Suppressor macrophage (primary cell): ENCODE measurements at regions not wholly inside any gene's neighbourhood (a gene's known extent, or its start where the extent isn't known, plus 50 kb on each side); places are given as distances from the start of the nearest gene placed in this dataset.
"Not testable (repeated sequence)": the region's sequence is repeated elsewhere in the genome, so short reads cannot be mapped to it uniquely, and the experiment has no call there.

Source experiments
- DNase-seq, 4 experiments: peaks; one replicate each; pipeline ENCODE4 v3.0.0-alpha.2; 2020 to 2022

DNA sequence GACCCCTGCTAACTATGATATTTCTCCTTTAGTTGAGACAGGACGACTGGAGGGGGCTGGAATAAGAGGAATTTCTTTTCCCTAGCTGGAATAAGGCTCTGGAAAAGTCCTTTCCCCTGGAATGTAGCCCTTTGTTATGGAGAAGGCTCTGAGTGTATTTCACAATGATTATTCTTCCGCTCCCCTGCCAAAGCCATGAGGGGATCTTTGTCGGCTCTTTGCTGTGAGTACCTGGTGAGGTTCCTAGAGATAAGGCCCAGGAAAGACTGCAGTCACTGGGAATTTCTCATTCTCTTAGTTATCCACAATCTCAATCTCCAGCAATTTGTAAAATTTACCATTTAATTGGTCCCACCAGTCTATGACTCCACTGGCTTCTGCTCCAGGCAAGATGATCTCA lies 340.2 kb upstream of the HNRNPA3 start:
- DNase-seq, result no peak

DNA sequence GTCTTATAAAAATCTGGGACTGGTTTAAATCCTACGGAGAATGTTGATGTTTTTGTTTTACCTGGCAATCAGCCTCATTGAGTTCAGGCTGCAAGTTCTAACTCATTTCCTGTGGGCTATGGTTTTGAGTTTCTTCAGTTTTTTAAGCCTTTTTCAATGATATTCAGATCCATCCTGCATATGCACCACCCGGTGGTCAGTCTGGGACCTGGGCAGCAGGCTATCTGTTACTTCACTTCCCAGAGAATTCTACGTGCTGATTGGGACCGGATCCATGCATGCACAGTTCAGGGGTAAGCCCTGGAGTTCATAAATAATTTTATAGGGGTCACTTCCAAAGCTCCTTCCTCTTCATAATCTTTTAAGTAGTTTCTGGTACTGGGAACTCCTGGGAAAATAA lies 339.2 kb upstream of the HNRNPA3 start:
- no peak for DNase-seq

DNA sequence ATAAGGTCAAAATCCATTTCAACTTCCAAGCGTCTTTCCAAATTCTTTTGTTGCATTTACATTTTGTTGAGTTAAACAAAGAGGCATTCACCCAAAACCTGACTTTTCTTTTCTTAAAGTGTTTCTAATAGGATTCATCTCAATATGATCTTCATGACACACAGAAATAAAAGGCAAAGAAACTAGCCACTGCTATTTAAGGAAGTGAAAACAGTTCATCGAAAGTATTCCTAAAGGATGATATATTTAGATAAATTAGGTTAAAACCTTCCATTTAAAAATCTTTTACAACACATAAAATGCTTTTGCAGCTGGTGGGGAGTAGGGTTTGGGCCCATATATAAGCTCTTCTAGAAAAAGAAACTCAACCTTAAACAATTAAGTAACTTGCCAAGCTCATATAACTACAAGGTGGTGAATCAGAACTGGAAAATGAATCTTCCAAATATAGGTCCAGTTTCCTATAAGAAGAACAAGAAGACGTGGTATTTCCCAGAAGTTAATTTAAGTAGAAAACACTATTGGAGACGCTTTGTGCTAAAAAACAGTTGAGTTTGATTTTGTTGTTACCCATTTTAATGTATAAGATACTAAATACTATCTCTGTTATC lies 336.0 kb upstream of the HNRNPA3 start:
- DNase-seq, result no peak

DNA sequence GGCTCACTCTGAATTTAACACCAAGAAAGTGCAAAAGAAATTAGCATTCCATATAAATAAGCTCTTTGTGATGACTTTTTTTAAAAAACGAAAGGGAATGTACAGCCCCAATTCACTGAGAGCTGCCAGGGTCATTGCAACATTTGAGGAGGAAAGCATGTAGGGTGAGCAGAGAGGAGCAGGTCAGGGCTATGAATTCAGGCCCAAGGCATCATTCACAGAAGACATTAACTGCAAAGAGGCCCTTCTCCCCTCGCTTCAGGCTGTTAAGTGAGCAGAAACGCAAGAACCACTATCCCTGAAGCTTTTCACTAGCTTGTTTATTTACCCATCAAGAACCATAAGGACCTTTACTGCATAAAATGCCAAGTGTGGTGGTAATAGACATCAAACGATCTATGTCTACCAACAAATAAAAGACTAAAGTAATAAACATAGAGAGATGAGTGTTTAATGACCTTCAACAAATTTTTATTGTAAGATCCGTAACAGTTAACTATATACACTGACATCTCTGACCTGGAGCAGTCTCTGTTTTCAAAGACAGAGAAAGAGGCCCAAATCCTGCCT lies 333.1 kb upstream of the HNRNPA3 start:
- DNase-seq, result no peak

DNA sequence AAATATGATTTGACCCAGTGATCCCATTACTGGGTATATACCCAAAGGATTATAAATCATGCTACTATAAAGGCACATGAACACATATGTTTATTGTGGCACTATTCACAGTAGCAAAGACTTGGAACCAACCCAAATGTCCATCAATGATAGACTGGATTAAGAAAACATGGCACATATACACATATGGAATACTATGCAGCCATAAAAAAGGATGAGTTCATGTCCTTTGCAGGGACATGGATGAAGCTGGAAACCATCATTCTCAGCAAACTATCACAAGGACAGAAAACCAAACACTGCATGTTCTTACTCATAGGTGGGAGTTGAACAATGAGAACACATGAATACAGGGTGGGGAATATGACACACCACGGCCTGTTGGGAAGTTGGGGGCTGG lies 330.5 kb upstream of the HNRNPA3 start:
- DNase-seq, result not testable (repeated sequence)

DNA sequence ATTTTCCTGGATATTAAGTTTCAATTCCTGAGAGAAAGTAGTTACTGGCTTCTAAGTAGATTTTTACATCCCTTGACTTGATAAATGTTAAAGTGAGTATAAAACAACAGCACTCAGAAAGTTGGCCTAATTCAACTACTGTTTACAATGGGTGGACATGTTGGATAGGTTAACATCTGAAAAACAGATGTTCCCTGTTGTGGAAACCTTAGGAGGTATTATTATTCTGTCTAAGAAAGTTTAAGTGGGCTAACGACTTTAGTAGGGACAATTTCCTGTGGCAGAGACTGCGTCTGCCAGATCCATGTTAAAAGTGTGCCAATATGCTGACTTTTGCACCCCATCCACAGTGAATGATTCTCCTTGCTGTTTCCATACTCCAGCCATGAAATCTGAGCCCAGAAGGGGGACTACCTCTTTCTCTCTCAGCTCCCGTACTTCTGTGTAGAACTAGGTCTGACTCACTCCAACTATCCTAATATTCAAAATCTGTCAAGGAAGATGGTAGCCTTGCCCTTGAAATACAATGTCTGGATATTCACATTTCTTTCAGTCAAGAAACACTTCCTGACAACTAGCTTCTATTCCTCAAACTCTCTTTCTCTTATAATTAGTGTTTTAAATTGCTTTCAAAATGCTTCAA lies 327.5 kb upstream of the HNRNPA3 start:
- DNase-seq, result no peak

DNA sequence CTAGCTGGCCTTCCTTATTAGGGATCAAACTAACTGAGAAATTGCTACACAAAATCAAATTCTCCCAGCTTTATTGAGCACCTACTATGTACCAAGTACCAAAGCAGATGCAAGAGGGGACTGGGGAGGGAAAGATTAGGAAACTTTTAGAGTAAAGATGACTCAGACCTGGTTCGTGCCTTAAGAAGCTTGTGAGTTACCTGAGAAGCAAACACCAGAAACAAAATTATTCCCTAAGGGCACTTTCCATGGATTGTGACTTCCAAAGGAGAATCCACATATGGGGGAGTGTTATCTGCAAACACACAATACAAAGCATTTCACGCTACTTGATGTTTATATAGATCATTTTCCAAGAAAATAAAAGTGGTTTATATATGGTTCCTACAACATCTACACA lies 326.9 kb upstream of the HNRNPA3 start:
- DNase-seq, result no peak

DNA sequence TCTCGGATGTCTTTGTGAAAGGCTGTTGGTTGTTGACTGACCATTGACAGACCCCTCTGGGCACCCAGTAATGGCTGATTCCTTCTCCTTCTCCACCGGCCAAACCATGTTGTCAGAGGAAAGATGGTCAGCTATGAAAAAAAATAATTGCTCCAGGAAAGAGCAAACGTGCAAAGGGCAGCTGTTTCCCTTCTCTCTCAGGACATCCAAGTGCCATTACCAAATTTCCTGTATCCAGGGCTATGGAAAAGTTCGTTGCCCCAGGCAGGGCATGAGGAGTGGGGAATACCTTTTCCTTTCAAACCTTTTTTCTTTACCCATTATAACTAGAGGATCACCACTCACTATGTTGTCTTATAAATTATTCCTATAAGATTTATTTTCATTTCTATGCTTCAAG lies 321.5 kb upstream of the HNRNPA3 start:
- no peak for DNase-seq

DNA sequence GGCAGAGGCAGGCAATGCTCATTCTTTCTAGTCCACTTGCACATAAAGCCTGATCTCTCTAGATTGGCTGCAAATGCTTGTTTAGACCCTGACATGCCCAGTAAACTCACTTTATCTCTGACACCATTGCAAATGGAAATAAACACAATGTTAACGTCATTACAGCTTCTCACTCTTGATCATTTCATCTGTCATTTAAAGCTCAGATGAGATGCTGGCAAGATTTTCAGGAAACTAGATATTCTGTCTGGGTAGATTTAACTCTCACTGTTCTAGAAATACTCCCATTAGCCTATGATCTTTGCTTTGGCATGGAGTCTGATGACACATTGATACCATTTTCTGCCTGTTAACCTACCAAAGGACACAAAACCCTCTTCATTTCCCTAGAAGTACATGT lies 320.7 kb upstream of the HNRNPA3 start:
- no peak for DNase-seq

DNA sequence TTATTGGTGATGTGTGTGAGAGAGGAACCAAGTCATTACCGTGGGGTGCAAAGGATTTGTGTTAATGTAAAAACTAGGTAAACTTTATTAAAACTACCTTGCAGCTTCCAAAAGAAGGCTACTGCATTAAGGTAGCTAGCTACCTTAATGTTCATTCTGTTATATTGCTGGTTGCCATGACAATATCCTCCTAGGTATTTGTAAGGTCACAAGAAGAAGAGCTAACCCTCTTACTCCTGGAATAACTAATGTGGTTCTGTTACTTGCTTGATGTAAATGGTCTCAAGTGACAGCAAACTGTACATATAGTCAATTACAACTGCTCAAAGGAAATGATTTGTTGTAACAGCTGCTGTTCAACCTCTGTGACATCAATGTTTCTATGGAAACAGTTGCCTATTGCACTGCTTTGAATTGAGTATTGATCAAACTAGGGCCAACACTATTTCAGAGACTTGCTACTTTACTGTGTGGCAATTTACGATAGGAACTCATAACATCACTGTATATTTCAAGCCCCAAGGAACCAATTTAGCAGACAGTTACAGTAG lies 319.8 kb upstream of the HNRNPA3 start:
- DNase-seq, result no peak

DNA sequence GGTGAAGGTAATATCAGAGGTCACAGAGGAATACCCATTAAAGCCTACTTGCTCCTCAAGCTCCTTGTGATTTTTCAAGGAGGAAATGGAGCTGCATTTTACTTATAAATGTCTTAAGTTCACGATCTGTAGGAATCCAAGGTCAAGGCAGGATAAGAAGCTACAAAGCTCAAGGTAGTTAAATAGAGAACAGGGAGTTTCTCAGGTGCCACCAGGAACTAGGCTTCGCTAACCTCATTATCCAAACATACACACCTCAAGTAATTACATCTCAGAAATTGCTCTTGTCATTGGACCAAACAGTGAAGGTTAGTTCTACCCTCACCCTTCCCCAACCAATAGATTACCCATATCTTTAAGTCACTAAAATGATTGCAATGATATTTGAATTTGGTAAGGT lies 317.4 kb upstream of the HNRNPA3 start:
- DNase-seq, result no peak

DNA sequence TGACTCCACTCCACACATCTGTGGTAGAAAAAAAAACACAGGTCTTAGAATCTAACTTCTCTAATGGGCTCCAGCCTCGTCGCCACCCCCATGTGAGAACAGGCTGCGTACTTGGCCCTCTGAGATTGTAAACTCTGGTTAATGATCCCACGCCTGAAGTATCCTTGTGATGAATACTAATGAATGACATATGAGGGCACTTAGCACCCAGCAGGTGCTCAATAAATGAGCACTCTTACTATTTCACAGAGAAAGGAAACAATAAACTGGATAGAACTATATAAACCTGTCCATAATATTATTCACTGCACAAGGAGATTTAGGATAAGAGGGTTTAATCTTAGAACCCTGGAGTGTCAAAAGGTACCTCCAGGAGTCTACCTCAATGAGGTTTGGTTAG lies 310.1 kb upstream of the HNRNPA3 start:
- DNase-seq, result no peak

DNA sequence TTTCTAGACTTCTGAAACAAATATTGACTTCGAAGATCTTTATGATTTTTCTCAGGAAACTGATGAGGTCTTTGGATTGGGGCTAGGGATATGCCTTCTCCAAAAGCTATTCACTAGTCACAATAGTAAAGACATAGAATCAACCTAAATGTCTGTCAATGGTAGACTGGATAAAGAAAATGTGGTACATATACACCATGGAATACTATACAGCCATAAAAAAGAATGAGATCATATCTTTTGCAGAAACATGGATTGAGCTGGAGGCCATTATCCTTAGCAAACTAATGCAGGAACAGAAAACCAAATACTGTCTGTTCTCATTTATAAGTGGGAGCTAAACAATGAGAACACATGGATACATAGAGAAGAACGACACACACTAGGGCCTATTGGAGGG lies 308.5 kb upstream of the HNRNPA3 start:
- not testable (repeated sequence) for DNase-seq

DNA sequence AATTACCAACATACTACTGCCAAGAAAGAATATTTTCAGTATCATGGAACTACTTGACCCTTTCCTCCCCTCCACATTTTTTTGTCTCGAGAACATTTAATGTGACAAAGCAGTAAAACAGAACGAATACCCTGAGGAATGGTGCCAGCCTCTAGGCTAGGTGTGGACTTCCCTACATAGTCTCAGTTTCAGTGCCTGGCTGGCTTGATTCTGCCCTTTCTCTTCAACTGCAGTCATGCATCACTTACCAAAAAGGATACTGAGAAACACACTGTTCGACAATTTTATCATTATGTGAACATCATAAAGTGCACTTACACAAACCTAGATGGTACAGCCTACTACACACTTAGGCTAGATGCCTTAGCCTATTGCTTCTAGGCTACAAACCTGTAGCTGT lies 305.3 kb upstream of the HNRNPA3 start:
- DNase-seq, result no peak

DNA sequence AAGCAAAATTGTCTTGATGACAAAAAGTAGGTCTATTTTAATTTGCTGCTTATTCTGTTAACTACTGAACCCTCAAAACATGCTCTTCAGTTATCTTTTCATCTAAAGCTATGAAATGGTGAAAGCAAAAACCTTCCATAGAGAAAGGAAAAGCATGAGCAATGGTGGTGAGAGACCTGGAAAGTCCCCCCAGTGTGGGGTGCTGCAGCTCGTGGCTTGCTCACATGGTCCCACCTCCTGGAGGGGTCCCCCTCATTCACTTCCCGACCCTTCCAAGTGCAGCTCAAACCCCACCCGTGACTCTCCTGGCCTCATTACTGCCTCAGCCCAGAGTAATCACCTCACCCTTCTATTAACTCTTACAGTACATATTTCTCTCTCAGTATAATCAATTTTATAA lies 301.8 kb upstream of the HNRNPA3 start:
- DNase-seq, result no peak

DNA sequence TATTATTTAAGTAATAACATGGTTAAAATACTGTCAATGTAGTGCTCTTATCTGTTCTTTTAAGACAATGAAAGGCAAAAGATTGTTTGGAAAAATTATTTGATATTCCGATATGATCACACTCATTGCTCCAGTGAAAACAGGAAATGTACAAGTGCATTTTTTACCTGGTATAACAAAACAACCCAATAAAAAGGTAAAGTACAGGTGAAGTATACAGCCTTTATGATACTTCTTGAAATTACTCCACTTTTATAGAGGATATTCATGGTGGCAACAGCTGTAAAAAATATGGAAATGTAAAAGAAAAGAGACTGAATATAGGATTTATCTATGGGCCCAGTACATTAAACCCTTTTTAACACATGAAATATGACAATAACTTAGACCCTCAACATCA lies 298.6 kb upstream of the HNRNPA3 start:
- no peak for DNase-seq

DNA sequence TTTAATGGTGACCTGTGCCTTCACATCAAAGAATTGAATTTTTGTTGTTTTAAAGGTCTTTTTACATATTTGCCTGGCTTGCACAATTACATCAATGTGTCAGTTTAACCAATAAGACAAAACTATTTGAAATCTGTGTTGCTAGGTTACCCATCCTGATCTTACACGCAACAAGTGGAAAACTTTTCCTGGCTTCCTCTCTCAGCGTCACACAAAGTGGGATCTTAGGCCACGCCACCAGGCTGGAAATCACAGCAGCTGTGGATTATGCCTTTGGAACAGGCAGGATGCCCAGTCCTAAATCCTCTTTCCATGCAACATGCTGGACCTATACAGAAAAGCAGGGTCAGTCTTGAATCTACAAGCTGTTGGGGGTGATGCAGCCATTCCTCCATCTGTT lies 298.2 kb upstream of the HNRNPA3 start:
- DNase-seq, result no peak

DNA sequence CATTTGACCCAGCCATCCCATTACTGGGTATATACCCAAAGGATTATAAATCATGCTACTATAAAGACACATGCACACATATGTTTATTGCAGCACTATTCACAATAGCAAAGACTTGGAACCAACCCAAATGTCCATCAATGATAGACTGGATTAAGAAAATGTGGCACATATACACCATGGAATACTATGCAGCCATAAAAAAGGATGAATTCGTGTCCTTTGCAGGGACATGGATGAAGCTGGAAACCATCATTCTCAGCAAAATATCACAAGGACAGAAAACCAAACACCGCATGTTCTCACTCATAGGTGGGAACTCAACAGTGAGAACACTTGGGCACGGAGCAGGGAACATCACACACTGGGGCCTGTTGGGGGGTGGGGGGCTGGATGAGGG lies 290.0 kb upstream of the HNRNPA3 start:
- not testable (repeated sequence) for DNase-seq

DNA sequence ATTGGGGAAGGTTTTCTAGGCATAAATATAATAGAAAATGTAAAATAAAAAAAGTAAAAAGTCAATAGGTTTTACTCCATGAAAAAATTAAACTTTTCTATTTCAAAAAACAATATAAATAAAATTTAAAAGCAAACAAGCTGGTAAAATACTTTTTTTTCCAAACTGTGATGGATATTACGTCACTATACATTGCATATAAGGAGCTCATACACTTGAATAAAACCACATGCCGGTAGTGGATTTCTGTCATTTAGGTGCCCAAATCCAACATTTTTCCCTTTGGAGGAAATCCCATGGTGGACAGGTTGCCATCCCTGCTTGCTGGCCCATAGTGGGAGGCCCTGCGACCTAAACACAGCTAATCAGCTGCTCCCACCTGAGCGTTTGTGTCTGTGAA lies 289.4 kb upstream of the HNRNPA3 start:
- no peak for DNase-seq

DNA sequence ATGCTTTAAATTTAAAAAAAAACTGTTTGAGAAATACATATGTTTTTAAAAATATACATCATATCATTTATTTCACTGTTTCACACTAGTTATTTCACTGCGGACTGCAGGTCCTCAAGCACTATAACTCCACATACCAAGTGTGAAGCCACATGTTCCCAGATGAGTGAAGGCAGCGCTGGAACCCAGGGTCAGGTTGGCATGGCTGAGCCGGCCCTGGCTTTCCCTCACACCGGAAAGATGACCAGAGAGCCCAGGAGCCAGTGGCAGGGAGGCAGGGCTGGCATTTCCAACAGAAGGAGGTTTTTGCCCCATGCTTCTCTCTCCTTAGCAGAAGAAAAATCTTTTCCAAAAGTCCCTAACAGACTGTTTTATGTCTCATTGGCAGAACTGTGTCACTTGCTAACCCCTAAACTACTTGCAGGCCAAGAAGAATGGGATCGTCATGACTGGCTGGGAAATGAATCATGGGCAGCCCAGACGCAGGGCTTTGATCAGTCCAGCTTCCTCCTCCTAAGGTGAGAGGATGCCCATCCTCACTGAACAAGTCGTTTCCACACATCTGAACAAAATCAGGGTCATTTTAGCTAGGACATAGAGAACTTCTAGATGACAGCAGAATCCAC lies 287.6 kb upstream of the HNRNPA3 start:
- no peak for DNase-seq

DNA sequence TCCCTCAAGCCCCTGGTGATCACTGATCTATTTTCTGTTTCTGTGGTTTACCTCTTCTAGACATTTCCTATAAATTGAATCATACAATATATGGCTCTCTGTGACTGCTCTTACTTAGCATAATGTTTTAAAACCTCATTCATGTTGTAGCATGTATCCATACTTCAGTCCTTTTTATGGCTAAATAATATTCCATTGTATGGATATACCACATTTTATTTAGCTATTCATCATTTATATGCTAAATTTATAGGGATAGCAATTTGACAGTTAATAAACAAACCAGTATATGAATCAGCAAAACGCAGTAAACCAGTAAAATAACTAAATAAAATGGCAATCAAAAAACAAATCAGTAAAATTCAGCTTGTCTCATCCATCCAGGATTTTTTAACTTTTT lies 286.1 kb upstream of the HNRNPA3 start:
- no peak for DNase-seq

DNA sequence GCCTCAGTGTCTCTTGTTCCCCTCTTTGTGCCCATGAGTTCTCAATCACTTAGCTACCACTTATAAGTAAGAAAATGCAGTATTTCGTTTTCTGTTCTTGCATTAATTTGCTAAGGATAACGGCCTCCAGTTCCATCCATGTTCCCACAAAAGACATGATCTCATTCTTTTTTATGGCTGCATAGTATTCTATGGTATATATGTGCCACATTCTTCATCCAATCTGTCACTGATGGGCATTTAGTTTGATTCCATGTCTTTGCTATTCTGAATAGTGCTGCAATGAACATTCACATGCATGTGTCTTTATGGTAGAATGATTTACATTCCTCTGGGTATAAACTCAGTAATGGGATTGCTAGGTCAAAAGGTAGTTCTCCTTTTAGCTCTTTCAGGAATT lies 283.2 kb upstream of the HNRNPA3 start:
- DNase-seq, result not testable (repeated sequence)

DNA sequence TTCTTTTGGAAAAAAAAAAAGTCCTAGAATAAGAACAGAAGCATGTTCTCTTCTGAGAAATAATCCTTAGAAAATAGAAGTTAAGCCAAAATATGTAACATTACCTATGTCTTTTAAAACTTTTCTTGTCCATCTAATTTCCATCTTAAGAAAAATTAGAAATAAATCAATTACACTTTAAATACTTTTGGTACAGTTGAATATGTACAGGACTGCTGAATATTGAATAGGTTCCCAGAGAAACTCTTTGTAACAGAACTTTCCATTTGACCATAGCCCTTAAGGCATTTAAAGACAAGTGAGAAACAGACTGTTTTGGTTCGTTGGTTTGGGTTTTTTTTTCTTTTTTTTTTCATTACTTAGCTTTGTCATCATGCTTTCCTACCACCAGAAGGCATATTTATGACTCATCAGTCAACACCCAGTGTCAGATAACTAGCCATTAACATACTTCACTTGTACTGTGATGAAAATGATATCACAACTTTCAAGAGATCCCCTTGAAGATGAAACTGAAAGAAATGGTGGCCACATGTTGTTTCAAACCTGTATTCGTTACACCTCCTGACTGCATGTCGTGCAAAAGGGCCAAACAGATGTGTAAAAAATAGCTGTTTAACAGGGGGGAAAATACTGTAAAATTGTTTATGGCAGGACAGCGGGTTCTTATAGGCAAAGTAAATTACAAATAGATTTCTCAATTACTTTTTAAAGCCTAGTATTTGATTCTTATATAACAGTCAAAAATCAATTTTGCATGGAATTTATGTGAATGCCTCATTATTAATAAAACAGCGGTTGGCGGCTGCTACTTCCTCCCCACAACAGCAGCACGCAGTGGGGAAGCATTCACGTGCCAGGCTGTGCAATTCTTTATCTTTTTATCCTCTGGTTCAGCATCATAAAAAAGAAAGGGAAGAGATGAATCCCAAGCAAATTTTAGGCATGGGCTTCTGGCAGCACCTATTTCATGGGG lies 280.7 kb upstream of the HNRNPA3 start:
- DNase-seq, result no peak
